ENCODE measurements at regions not wholly inside any gene's neighbourhood (a gene's known extent, or its start where the extent isn't known, plus 50 kb on each side); places are given as distances from the start of the nearest gene placed in this dataset.

- Histone ChIP-seq H3K27me3 (no peaks in the 10 kb centered on the region), H3K9me3 (no peaks in the 10 kb centered on the region), H3K27ac (no peak overlapping the region), H3K4me3 (no peak overlapping the region), H3K4me1 (peaks cover 3 to 27% of the 10 kb centered on the region in 2 donors), H3K36me3 (no peaks in the 10 kb centered on the region)
- DNase-seq (ENCODE audit: low spot score in 2 of 2), result no peak
- intact Hi-C loops (cut with DNase I), result no loop called here
- no peak for TF ChIP-seq CTCF (IDR thresholded peaks at IDR 0.05)
These were observed 122.4 kb downstream of the TES start for GRCh38 chr7:116332766-116333165.

GRCh38 chr7:116334555-116334954 is 124.2 kb downstream of the TES start:
- Histone ChIP-seq H3K27ac (no peak overlapping the region), H3K4me1 (peaks cover 3 to 21% of the 10 kb centered on the region in 2 donors), H3K4me3 (no peak overlapping the region), H3K9me3 (no peaks in the 10 kb centered on the region), H3K36me3 (no peaks in the 10 kb centered on the region), H3K27me3 (no peaks in the 10 kb centered on the region)
- TF ChIP-seq CTCF (IDR thresholded peaks at IDR 0.05), result no peak
- intact Hi-C loops (cut with DNase I), result no loop called here
- no peak for DNase-seq (ENCODE audit: low spot score in 2 of 2)

- no peak for DNase-seq (ENCODE audit: low spot score in 2 of 2)
- H3K4me1 ChIP-seq, result peaks cover 0 to 13% of the 10 kb centered on the region in 2 donors
- intact Hi-C loops (cut with DNase I), result no loop called here
- no peaks in the 10 kb centered on the region for H3K36me3 ChIP-seq
- H3K9me3 ChIP-seq, result no peaks in the 10 kb centered on the region
- H3K27ac ChIP-seq, result no peak overlapping the region
- no peak overlapping the region for H3K4me3 ChIP-seq
- no peak for TF ChIP-seq CTCF (IDR thresholded peaks at IDR 0.05)
- no peaks in the 10 kb centered on the region for H3K27me3 ChIP-seq
These were observed 126.7 kb downstream of the TES start for GRCh38 chr7:116337018-116337417.

- intact Hi-C loops (cut with DNase I), result no loop called here
- no peak overlapping the region for H3K27ac ChIP-seq
- no peak for TF ChIP-seq CTCF (IDR thresholded peaks at IDR 0.05)
These were observed 127.5 kb downstream of the TES start for GRCh38 chr7:116337800-116338199.

GRCh38 chr7:116339564-116339963 is 129.2 kb downstream of the TES start:
- Histone ChIP-seq H3K9me3 (peaks cover 0 to 6% of the 10 kb centered on the region in 2 donors), H3K4me3 (peak overlapping the region in 1 of 2 donors; percentile 11), H3K27me3 (no peaks in the 10 kb centered on the region), H3K36me3 (no peaks in the 10 kb centered on the region), H3K4me1 (peaks cover 0 to 13% of the 10 kb centered on the region in 2 donors), H3K27ac (peak overlapping the region; percentile 42 to 56)
- DNase-seq (ENCODE audit: low spot score in 2 of 2), result no peak
- intact Hi-C loops (cut with DNase I), result no loop called here
- no peak for TF ChIP-seq CTCF (IDR thresholded peaks at IDR 0.05)

More at GRCh38 chr7:116337800-116338199, 127.5 kb downstream of the TES start:
- Histone ChIP-seq H3K27me3 (no peaks in the 10 kb centered on the region), H3K4me3 (no peak overlapping the region), H3K4me1 (peaks cover 0 to 13% of the 10 kb centered on the region in 2 donors), H3K36me3 (no peaks in the 10 kb centered on the region), H3K9me3 (no peaks in the 10 kb centered on the region)
- DNase-seq (ENCODE audit: low spot score in 2 of 2), result no peak
